Activated CD4-positive, CD25-positive, alpha-beta regulatory T cell treated with anti-CD3 and anti-CD28 coated beads, Interleukin-2, amount 50 U/mL, for 72 hours (primary cell): ENCODE measurements at regions not wholly inside any gene's neighbourhood (a gene's known extent, or its start where the extent isn't known, plus 50 kb on each side); places are given as distances from the start of the nearest gene placed in this dataset.

Experiments used
- DNase-seq: peaks from one replicate; pipeline ENCODE4 v3.0.0; 2021

GRCh38 chr9:118609355-118610044, 759.7 kb downstream of the BRINP1 start:
- no peak for DNase-seq

- no peak for DNase-seq
Observed at GRCh38 chr9:118612201-118612600, 757.0 kb downstream of the BRINP1 start.

DNA sequence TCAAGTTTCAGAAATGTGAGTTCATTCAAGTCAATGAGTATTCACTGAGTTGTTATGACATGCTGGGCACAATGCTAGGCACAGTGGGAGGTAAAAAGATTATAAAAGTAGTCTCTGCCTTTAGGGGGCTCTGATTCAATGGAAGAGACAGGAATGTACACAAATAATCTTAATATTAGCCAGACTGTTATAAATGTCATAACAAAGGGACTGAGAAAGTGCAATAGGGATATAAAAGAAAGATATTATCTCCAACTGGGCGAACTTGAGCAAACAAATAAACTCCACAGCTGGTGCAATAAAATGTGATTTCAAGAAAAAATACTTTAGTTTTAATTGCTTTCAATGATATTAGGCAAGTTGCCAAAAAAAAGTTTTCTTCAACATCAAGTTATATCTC, 755.2 kb downstream of the BRINP1 start:
- no peak for DNase-seq

- DNase-seq, result no peak
Observed at GRCh38 chr9:118618084-118618483, 751.2 kb downstream of the BRINP1 start.

DNA sequence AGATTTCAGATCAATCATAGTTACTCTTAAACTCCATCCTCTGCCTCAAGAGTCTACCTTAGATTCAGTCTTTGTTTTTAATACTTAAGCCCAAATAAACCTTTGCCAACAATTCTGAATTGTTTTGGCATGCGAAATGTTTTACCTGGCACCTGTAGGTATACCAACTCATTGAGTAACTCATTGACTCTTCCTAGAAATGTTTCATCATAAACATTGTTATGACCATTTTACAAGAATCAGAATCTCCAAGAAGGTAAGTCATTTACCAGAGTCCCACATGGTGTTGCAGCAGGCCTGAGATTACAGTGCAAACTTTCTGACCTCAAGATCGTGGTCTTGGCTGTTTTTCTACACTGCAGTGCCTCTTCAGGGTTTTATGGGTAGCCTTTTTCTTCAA, 750.4 kb downstream of the BRINP1 start:
- no peak for DNase-seq

DNA sequence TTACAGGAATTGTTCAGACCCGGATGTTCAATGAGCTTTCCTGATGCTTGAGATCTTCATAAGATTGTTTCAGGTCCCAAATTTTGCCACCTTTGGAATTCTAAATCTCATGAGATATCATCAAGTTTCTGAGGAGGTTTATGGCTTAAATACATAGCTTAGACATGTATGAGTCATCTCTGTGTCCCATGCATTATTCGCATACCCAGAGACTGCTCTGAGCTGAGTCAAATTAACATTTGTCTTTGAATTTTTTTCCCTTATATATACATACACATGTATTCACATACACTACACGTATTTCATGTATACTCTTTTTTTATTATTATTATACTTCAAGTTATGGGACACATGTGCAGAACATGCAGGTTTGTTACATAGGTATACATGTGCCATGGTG, 744.6 kb downstream of the BRINP1 start:
- DNase-seq, result no peak

GRCh38 chr9:118630079-118630478, 739.2 kb downstream of the BRINP1 start:
- no peak for DNase-seq

DNA sequence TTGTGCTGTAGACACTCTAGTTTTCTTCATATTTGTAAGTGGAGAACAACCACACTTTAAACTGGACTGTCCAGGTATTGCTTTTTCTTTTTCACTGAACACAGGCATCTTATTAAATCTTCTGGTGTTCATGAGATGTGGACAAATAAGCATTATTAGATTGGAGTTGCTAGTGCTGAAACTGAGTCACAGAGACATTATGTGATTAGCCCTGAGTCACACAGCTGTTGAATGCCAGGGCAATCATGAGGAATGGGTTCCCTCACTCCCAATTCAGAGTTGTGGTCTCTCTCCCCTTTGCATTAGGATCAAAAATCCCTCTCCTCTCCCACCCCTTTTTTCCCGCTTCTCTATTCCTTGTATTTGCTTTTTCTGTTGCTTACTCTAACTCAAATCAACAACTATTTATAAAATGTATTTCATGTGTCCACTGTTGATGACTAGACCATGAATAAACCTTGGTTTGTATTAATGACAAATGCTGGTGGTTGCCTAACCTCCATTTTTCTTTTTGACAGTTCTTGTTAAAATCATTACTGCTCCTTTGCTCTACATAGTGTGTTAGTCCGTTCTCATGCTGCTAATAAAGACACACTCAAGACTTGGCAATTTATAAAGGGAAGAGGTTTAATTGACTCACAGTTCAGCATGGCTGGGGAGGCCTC, 738.2 kb downstream of the BRINP1 start:
- no peak for DNase-seq

DNA sequence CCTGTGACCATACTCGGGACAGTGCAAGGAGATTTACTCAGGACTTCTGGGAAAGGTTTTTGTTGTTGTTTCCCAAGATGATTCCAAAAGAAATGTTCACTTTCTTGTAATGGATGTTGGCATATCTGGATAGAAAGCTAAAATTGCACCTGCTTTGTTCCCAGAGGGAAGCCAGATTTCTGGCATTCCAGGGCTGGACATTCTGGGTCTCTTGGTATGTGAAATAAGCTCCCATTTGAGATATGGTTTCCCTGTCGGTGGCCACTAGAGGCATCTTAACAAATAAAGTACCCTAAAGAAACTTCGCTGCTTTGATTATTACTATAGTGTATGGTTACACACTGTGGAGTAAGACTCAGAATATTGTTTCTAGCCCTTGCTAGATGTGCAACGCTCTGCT, 737.3 kb downstream of the BRINP1 start:
- DNase-seq, result no peak

- DNase-seq, result no peak
Observed at GRCh38 chr9:118635416-118635815, 733.8 kb downstream of the BRINP1 start.

- DNase-seq, result no peak
Observed at GRCh38 chr9:118637681-118638080, 731.6 kb downstream of the BRINP1 start.

GRCh38 chr9:118640836-118641560, 728.2 kb downstream of the BRINP1 start:
- no peak for DNase-seq

DNA sequence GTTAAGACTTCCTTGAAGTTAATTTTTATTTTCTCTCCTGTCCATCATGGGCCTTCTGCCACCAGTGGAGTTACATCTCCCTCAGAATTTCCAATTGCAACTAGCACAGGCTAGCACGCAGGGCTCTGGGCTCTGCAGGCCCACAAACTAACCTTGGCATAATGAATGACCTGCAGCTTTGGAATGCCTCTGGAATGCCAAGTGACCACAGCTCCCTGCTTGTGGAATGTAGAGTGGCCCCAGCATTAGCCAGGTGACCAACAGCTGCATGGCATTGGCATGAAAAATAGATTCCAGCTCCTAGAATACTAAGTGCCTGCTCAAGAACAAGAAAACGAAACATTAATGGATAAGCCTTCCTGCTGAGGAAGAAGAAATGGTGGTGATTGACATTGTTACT, 726.1 kb downstream of the BRINP1 start:
- no peak for DNase-seq

DNA sequence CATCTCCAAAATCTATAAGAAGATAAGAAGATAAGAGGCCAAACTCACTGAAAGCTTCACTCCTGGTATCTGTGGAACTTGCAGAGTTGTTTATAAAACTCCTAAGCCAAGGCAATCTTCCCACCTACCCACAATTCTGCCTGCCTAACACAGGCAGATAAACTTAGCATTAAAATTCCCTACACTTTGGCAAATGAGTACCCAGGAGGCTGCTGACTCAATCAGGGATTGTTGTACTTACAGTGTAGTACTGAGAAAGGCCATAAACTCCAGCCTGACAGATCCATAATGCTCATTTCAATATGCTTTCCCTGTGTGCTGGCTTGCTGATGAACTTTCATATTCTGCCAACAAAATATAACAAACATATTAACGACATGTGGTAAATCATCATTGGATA, 725.2 kb downstream of the BRINP1 start:
- no peak for DNase-seq

GRCh38 chr9:118647331-118647730, 721.9 kb downstream of the BRINP1 start:
- no peak for DNase-seq

DNA sequence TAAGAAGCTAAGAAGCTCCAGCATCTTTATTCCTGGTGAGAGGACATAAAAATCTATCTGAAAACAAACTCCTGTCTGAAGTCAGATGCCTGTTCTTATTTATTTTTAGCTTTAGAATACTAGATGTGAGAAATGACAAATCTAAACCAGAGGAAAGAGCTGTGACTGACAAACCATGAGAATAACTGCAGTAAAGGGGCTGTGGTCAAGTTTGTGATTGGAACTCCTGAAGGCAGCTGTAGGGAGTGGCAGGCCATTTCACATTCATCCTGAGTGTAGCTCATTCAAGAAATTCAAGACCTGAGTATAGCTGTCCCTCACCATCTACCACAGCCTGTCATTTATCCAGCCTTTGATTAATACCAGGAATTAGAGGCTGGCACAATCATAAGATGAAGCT, 718.8 kb downstream of the BRINP1 start:
- DNase-seq, result no peak

DNA sequence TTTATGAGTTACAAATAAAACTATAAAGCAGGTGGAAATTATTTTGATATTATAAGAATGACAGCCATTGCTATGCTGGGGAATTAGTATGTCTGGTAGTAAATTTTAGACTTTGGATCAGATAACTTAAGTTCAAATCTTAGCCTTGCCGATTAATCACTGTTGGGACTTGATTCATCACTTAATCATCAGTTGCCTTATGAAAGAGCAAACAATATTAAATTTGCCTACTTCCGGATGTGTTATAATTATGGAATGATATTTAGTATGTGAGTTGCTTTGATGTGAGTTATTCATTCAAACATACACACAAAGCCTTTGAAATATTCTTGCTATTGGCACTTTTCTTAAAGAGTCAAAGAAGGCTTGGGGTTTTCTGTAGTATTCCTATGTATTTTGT, 717.7 kb downstream of the BRINP1 start:
- DNase-seq, result no peak

GRCh38 chr9:118652258-118652657, 717.0 kb downstream of the BRINP1 start:
- no peak for DNase-seq

GRCh38 chr9:118652912-118653311, 716.3 kb downstream of the BRINP1 start:
- DNase-seq, result no peak

- DNase-seq, result no peak
Observed at GRCh38 chr9:118659011-118659410, 710.2 kb downstream of the BRINP1 start.

- DNase-seq, result no peak
Observed at GRCh38 chr9:118665226-118665919, 703.9 kb downstream of the BRINP1 start.

DNA sequence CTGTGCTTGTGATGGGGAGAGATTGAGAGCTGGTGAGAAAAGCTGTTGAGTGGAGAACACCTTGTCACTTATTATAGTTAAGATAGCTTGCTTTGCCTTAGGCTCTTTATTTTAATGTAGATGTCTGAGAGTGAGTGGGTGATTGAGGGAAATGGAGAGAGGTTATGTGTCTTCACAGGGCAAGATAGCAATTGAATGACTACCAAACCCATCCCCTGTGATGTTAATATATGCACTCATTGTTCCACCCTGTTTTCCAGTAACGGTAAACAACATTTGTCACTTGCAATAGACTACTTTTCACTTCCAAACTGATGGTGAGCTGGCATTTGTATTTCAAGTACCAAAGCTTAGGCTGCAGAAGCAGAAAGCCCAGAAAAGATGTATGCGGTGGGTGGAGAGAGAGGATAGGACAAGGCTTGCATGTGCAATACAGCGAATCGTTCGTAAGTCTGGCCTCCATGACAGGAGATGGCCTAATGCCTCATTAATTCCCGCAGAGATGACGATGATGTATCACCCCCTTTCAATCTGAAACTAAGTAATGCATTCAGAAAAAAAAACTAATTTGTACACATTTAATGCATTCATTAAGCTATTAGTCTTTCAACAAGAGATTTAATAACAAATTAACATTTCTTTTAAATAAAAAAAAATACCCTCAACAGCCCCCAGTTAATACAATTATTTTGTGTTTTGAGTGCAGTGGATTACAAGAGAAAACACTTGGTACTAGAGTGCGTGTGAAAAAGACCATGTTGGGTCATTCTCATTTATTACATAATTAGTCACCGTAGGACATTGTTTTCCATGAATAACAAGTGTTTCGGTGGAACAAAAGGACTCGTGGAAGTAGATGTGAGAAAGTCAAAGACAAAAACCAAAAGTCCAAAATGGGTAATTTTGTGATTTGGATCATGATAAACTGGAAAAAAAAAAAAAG, 699.0 kb downstream of the BRINP1 start:
- DNase-seq, result no peak
